ENCODE measurements at regions not wholly inside any gene's neighbourhood (a gene's known extent, or its start where the extent isn't known, plus 50 kb on each side); places are given as distances from the start of the nearest gene placed in this dataset.

DNA sequence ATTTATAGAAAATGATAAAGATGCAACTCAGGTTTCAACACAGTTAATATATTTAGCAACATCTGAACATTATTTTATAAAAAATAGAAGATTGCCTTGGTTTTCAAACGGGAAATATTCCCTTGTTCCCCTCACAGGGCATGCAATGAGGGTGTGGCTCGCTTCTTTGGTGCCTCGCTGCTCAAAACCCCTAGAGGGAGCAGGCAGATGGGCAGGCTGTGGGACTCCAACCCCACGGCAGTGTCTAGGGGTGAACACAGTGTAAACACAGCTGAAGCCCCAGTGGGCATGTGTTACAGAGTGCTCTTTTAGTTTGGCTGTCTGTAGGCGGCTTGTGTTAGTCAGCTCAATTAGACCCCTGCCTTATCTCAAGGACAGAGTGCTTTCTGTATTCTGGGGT, 560.8 kb upstream of the IMPG1 start:
- CTCF ChIA-PET = no interaction called here
- intact Hi-C loops (cut with micrococcal nuclease; ENCODE audit: unreplicated experiment) (no loop called here), in situ Hi-C loops (cut with HindIII; ENCODE audit: low pct_unique_long_range_greater_than_20kb, low sequenced_read_pairs) (no loop called here)
- Histone ChIP-seq H3K9me3 (ENCODE audit: control insufficient read depth, insufficient read depth, low read depth, low read length) (no peaks in the 10 kb centered on the region), H3K27me3 (ENCODE audit: control insufficient read depth, insufficient read depth, low read length) (no peaks in the 10 kb centered on the region), H3K4me1 (ENCODE audit: control insufficient read depth, insufficient read depth, low read length) (no peaks in the 10 kb centered on the region), H3K4me3 (ENCODE audit: low read depth in 2 of 2, low read length in 2 of 2) (no peak overlapping the region), H3K36me3 (ENCODE audit: control insufficient read depth, insufficient read depth, low read length) (no peaks in the 10 kb centered on the region), H3K27ac (ENCODE audit: low read length) (no peak overlapping the region)
- BruUV-seq (replicated peaks) = no TSS peak
- ATAC-seq (0 out of 2 replicates have a peak, but pooled peaks have one; percentile 53), DNase-seq (ENCODE audit: low read depth, low spot score) (no peak)
- POLR2A ChIA-PET = no interaction called here
- TF ChIP-seq SIN3A (IDR thresholded peaks at IDR 0.05; ENCODE audit: borderline replicate concordance, insufficient read depth, low read depth, low read length) (no peak), POLR2AphosphoS5 (IDR thresholded peaks at IDR 0.05; ENCODE audit: low read depth, low read length) (no peak), TCF7L2 (IDR thresholded peaks at IDR 0.05; ENCODE audit: low read depth, low read length) (no peak)
- TF ChIP-seq, protein P1, sequence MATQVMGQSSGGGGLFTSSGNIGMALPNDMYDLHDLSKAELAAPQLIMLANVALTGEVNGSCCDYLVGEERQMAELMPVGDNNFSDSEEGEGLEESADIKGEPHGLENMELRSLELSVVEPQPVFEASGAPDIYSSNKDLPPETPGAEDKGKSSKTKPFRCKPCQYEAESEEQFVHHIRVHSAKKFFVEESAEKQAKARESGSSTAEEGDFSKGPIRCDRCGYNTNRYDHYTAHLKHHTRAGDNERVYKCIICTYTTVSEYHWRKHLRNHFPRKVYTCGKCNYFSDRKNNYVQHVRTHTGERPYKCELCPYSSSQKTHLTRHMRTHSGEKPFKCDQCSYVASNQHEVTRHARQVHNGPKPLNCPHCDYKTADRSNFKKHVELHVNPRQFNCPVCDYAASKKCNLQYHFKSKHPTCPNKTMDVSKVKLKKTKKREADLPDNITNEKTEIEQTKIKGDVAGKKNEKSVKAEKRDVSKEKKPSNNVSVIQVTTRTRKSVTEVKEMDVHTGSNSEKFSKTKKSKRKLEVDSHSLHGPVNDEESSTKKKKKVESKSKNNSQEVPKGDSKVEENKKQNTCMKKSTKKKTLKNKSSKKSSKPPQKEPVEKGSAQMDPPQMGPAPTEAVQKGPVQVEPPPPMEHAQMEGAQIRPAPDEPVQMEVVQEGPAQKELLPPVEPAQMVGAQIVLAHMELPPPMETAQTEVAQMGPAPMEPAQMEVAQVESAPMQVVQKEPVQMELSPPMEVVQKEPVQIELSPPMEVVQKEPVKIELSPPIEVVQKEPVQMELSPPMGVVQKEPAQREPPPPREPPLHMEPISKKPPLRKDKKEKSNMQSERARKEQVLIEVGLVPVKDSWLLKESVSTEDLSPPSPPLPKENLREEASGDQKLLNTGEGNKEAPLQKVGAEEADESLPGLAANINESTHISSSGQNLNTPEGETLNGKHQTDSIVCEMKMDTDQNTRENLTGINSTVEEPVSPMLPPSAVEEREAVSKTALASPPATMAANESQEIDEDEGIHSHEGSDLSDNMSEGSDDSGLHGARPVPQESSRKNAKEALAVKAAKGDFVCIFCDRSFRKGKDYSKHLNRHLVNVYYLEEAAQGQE (IDR thresholded peaks at IDR 0.05; ENCODE audit: insufficient read depth in 1 of 2, low read depth in 2 of 2, low read length in 1 of 2) = no peak
- TF ChIP-seq, protein P2, sequence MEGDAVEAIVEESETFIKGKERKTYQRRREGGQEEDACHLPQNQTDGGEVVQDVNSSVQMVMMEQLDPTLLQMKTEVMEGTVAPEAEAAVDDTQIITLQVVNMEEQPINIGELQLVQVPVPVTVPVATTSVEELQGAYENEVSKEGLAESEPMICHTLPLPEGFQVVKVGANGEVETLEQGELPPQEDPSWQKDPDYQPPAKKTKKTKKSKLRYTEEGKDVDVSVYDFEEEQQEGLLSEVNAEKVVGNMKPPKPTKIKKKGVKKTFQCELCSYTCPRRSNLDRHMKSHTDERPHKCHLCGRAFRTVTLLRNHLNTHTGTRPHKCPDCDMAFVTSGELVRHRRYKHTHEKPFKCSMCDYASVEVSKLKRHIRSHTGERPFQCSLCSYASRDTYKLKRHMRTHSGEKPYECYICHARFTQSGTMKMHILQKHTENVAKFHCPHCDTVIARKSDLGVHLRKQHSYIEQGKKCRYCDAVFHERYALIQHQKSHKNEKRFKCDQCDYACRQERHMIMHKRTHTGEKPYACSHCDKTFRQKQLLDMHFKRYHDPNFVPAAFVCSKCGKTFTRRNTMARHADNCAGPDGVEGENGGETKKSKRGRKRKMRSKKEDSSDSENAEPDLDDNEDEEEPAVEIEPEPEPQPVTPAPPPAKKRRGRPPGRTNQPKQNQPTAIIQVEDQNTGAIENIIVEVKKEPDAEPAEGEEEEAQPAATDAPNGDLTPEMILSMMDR (IDR thresholded peaks at IDR 0.05) = no peak; the same call in 1 of the 2 replicates

DNA sequence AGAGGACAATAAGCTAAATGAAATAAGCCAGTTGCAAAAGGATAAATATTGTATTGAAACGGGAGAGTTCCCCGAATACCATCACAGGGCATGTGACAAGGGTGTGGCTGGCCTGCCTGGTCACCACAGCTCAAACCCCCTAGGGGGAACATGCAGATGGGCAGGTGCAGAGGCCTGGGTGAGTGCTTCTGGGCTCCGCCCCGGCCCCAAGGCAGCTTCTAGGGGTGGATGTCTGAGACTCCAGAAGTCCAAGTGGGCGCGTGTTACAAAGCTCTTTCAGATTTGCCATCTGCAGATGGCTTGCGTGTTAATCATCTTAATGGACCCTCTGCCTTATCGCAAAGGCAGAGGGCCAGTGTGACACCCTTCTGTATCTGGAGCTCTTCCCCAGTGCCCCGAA, 559.2 kb upstream of the IMPG1 start:
- Histone ChIP-seq H3K9me3 (ENCODE audit: control insufficient read depth, insufficient read depth, low read depth, low read length) (no peaks in the 10 kb centered on the region), H3K4me3 (ENCODE audit: low read depth in 2 of 2, low read length in 2 of 2) (no peak overlapping the region), H3K36me3 (ENCODE audit: control insufficient read depth, insufficient read depth, low read length) (no peaks in the 10 kb centered on the region), H3K27me3 (ENCODE audit: control insufficient read depth, insufficient read depth, low read length) (no peaks in the 10 kb centered on the region), H3K27ac (ENCODE audit: low read length) (no peak overlapping the region), H3K4me1 (ENCODE audit: control insufficient read depth, insufficient read depth, low read length) (no peaks in the 10 kb centered on the region)
- no TSS peak for BruUV-seq (replicated peaks)
- intact Hi-C loops (cut with micrococcal nuclease; ENCODE audit: unreplicated experiment) = no loop called here
- ChIA-PET POLR2A (no interaction called here), CTCF (no interaction called here)
- in situ Hi-C loops (cut with HindIII; ENCODE audit: low pct_unique_long_range_greater_than_20kb, low sequenced_read_pairs) = no loop called here
- no peak for ATAC-seq
- DNase-seq (ENCODE audit: low read depth, low spot score) = no peak
- TF ChIP-seq POLR2AphosphoS5 (IDR thresholded peaks at IDR 0.05; ENCODE audit: low read depth, low read length) (no peak), TCF7L2 (IDR thresholded peaks at IDR 0.05; ENCODE audit: low read depth, low read length) (no peak), SIN3A (IDR thresholded peaks at IDR 0.05; ENCODE audit: borderline replicate concordance, insufficient read depth, low read depth, low read length) (no peak)
- TF ChIP-seq, protein P1 (IDR thresholded peaks at IDR 0.05; ENCODE audit: insufficient read depth in 1 of 2, low read depth in 2 of 2, low read length in 1 of 2) = no peak
- TF ChIP-seq, protein P2 (IDR thresholded peaks at IDR 0.05) = no peak

Data from Panc1 (cell line).